Mesenchymal stem cell (in vitro differentiated cells and primary cell): ENCODE measurements at regions not wholly inside any gene's neighbourhood (a gene's known extent, or its start where the extent isn't known, plus 50 kb on each side); places are given as distances from the start of the nearest gene placed in this dataset.
A peak's percentile ranks its signal among the peaks of the same experiment; 100 is the strongest.

ENCODE experiments used
- DNase-seq: peaks from one replicate; pipeline ENCODE4 v3.0.0-alpha.2; 2013
- H2AFZ ChIP-seq: one replicate; pipeline ENCODE4 v1.6.1; 2013; ENCODE audit warnings: low read depth, mild to moderate bottlenecking, control low read depth, inconsistent platforms, low read length, moderate library complexity
- H2AK5ac ChIP-seq: 2 replicates; pipeline ENCODE4 v1.6.1; 2013; ENCODE audit warnings: low read length, moderate library complexity, mild to moderate bottlenecking, inconsistent platforms; ENCODE audit not compliant: severe bottlenecking
- H2BK120ac ChIP-seq: one replicate; pipeline ENCODE4 v1.6.1; 2013; ENCODE audit warnings: low read depth, mild to moderate bottlenecking, inconsistent platforms, low read length, moderate library complexity
- H2BK12ac ChIP-seq, 2 experiments: one replicate each; pipeline ENCODE4 v1.6.1; 2013; ENCODE audit warnings: inconsistent platforms in 2 of 2, low read length in 2 of 2, mild to moderate bottlenecking in 2 of 2, moderate library complexity in 2 of 2, control low read depth in 1 of 2
- H2BK15ac ChIP-seq: one replicate; pipeline ENCODE4 v1.6.1; 2013; ENCODE audit warnings: mild to moderate bottlenecking, low read depth, inconsistent platforms; ENCODE audit not compliant: poor library complexity, severe bottlenecking
- H2BK5ac ChIP-seq: 2 replicates; pipeline ENCODE4 v1.6.1; 2013; ENCODE audit warnings: low read depth, mild to moderate bottlenecking, low read length, control low read depth, inconsistent platforms; ENCODE audit not compliant: poor library complexity, severe bottlenecking
- H3K14ac ChIP-seq, 2 experiments: one replicate each; pipeline ENCODE4 v1.6.1; 2013; ENCODE audit warnings: inconsistent platforms in 2 of 2, low read length in 2 of 2, control low read depth in 1 of 2, mild to moderate bottlenecking in 1 of 2, moderate library complexity in 1 of 2
- H3K18ac ChIP-seq, 2 experiments: one replicate each; pipeline ENCODE4 v1.6.1; 2013; ENCODE audit warnings: inconsistent platforms in 2 of 2, low read length in 2 of 2, control low read depth in 1 of 2, low read depth in 1 of 2, mild to moderate bottlenecking in 1 of 2
- H3K23ac ChIP-seq, 2 experiments: one replicate each; pipeline ENCODE4 v1.6.1; 2013; ENCODE audit warnings: inconsistent platforms in 2 of 2, low read length in 2 of 2, mild to moderate bottlenecking in 2 of 2, moderate library complexity in 2 of 2, control low read depth in 1 of 2
- H3K27ac ChIP-seq: 2 replicates; pipeline ENCODE4 v1.5.1; 2013; ENCODE audit warnings: mild to moderate bottlenecking, moderate library complexity, low read length, control low read depth, inconsistent platforms; ENCODE audit not compliant: poor library complexity, severe bottlenecking
- H3K27me3 ChIP-seq, 2 experiments: 2 replicates each; pipeline versions ENCODE4 v1.6.1 to v1.7.0; 2013; ENCODE audit warnings: low read length in 2 of 2, mild to moderate bottlenecking in 2 of 2, moderate library complexity in 2 of 2, control low read depth in 1 of 2, inconsistent platforms in 1 of 2; ENCODE audit not compliant: control insufficient read depth in 1 of 2, insufficient read depth in 1 of 2
- H3K36me3 ChIP-seq, 2 experiments: 2 replicates each; pipeline versions ENCODE4 v1.6.1 to v1.7.0; 2013; ENCODE audit warnings: low read length in 2 of 2, control low read depth in 1 of 2, inconsistent platforms in 1 of 2, low read depth in 1 of 2, mild to moderate bottlenecking in 1 of 2; ENCODE audit not compliant: insufficient read depth in 2 of 2, control insufficient read depth in 1 of 2
- H3K4ac ChIP-seq, 2 experiments: one replicate each; pipeline ENCODE4 v1.6.1; 2013; ENCODE audit warnings: inconsistent platforms in 2 of 2, low read length in 2 of 2, mild to moderate bottlenecking in 2 of 2, moderate library complexity in 2 of 2, control low read depth in 1 of 2, low read depth in 1 of 2
- H3K4me1 ChIP-seq: 2 replicates; pipeline ENCODE4 v1.6.1; 2013; ENCODE audit warnings: low read depth, low read length, control low read depth; ENCODE audit not compliant: control insufficient read depth, insufficient read depth
- H3K4me2 ChIP-seq: 2 replicates; pipeline ENCODE4 v1.6.1; 2013; ENCODE audit warnings: low read length, mild to moderate bottlenecking, inconsistent platforms; ENCODE audit not compliant: poor library complexity, severe bottlenecking
- H3K4me3 ChIP-seq, 2 experiments: 2 replicates each; pipeline versions ENCODE4 v1.5.1 to v1.7.0; 2013; ENCODE audit warnings: low read length in 2 of 2, mild to moderate bottlenecking in 2 of 2, control low read depth in 1 of 2, low read depth in 1 of 2; ENCODE audit not compliant: insufficient read depth in 1 of 2
- H3K79me1 ChIP-seq: replicated peaks from 2 replicates; pipeline ENCODE4 v1.6.1; 2013; ENCODE audit warnings: mild to moderate bottlenecking, control low read depth, low read length, inconsistent platforms; ENCODE audit not compliant: poor library complexity, severe bottlenecking
- H3K9ac ChIP-seq: 2 replicates; pipeline ENCODE4 v1.7.0; 2013; ENCODE audit warnings: mild to moderate bottlenecking, low read length, moderate library complexity
- H3K9me3 ChIP-seq: 2 replicates; pipeline ENCODE4 v1.7.0; 2013; ENCODE audit warnings: mild to moderate bottlenecking, low read length; ENCODE audit not compliant: control insufficient read depth
- H4K8ac ChIP-seq: one replicate; pipeline ENCODE4 v1.6.1; 2013; ENCODE audit warnings: inconsistent platforms, mild to moderate bottlenecking, low read length, moderate library complexity
- H4K91ac ChIP-seq: one replicate; pipeline ENCODE4 v1.6.1; 2013; ENCODE audit warnings: mild to moderate bottlenecking, low read length, inconsistent platforms
- WGBS: methylation state at CpG from one replicate; pipeline ENCODE4 v1.1.7; 2013; ENCODE audit warnings: mixed read lengths; 5-methylcytosine and 5-hydroxymethylcytosine counted together

- Histone ChIP-seq H3K79me1 (no peaks in the 10 kb centered on the region), H2BK5ac (no peak overlapping the region), H3K4ac (no peak overlapping the region), H3K9me3 (no peaks in the 10 kb centered on the region), H3K23ac (no peak overlapping the region), H3K4me2 (no peak overlapping the region), H2AFZ (no peak overlapping the region), H3K27ac (no peak overlapping the region), H3K14ac (no peak overlapping the region), H4K91ac (no peak overlapping the region), H3K4me3 (no peak overlapping the region), H2BK120ac (no peak overlapping the region), H3K4me1 (peaks cover 3% of the 10 kb centered on the region), H2AK5ac (no peak overlapping the region), H3K27me3 (peaks cover 21 to 55% of the 10 kb centered on the region in 2 experiments), H2BK15ac (no peak overlapping the region), H3K36me3 (no peaks in the 10 kb centered on the region), H4K8ac (no peak overlapping the region), H3K9ac (no peak overlapping the region), H3K18ac (no peak overlapping the region), H2BK12ac (no peak overlapping the region)
- no peak for DNase-seq
- 89% methylated on average over 4 of the region's 4 CpGs for WGBS
Observed at GRCh38 chr2:60676706-60677330, 79.2 kb upstream of the PAPOLG start.

GRCh38 chr2:60677356-60677755, 78.7 kb upstream of the PAPOLG start:
- H3K4me2 ChIP-seq: no peak overlapping the region
- no peak overlapping the region for H2BK5ac ChIP-seq
- no peaks in the 10 kb centered on the region for H3K36me3 ChIP-seq
- H3K27me3 ChIP-seq: peaks cover 21 to 50% of the 10 kb centered on the region in 2 experiments
- H2BK15ac ChIP-seq: no peak overlapping the region
- no peak overlapping the region for H3K4me3 ChIP-seq
- H3K14ac ChIP-seq: no peak overlapping the region
- DNase-seq: no peak
- H2BK120ac ChIP-seq: no peak overlapping the region
- H3K9me3 ChIP-seq: no peaks in the 10 kb centered on the region
- no peak overlapping the region for H2AK5ac ChIP-seq
- no peak overlapping the region for H2AFZ ChIP-seq
- no peaks in the 10 kb centered on the region for H3K79me1 ChIP-seq
- no peak overlapping the region for H2BK12ac ChIP-seq
- no peak overlapping the region for H3K4ac ChIP-seq
- H3K9ac ChIP-seq: no peak overlapping the region
- H3K27ac ChIP-seq: no peak overlapping the region
- peaks cover 3% of the 10 kb centered on the region for H3K4me1 ChIP-seq
- H4K91ac ChIP-seq: no peak overlapping the region
- H3K23ac ChIP-seq: no peak overlapping the region
- no peak overlapping the region for H3K18ac ChIP-seq
- H4K8ac ChIP-seq: no peak overlapping the region
- WGBS: 74% methylated on average over 4 of the region's 4 CpGs

GRCh38 chr2:60678551-60678950, 77.5 kb upstream of the PAPOLG start:
- 90% methylated on average over 7 of the region's 7 CpGs for WGBS
- Histone ChIP-seq H3K9ac (no peak overlapping the region), H3K23ac (no peak overlapping the region), H3K18ac (no peak overlapping the region), H2BK120ac (no peak overlapping the region), H3K14ac (peak overlapping the region in 1 of 2 experiments; percentile 28), H2BK15ac (no peak overlapping the region), H2BK5ac (no peak overlapping the region), H3K4me3 (no peak overlapping the region), H3K9me3 (no peaks in the 10 kb centered on the region), H3K36me3 (no peaks in the 10 kb centered on the region), H3K4me1 (peaks cover 3% of the 10 kb centered on the region), H4K8ac (no peak overlapping the region), H3K4me2 (no peak overlapping the region), H4K91ac (no peak overlapping the region), H3K27me3 (peaks cover 21 to 47% of the 10 kb centered on the region in 2 experiments), H2BK12ac (no peak overlapping the region), H3K4ac (no peak overlapping the region), H3K79me1 (no peaks in the 10 kb centered on the region), H2AK5ac (no peak overlapping the region), H3K27ac (no peak overlapping the region), H2AFZ (no peak overlapping the region)
- no peak for DNase-seq

- no peak overlapping the region for H3K4me3 ChIP-seq
- DNase-seq: no peak
- no peak overlapping the region for H4K8ac ChIP-seq
- H3K36me3 ChIP-seq: no peaks in the 10 kb centered on the region
- 82% methylated on average over 7 of the region's 9 CpGs for WGBS
- H3K23ac ChIP-seq: no peak overlapping the region
- H3K79me1 ChIP-seq: no peaks in the 10 kb centered on the region
- no peak overlapping the region for H2BK120ac ChIP-seq
- H4K91ac ChIP-seq: no peak overlapping the region
- no peaks in the 10 kb centered on the region for H3K9me3 ChIP-seq
- H3K27ac ChIP-seq: no peak overlapping the region
- H3K14ac ChIP-seq: no peak overlapping the region
- no peak overlapping the region for H2AK5ac ChIP-seq
- H3K4me2 ChIP-seq: no peak overlapping the region
- H2BK15ac ChIP-seq: no peak overlapping the region
- H3K4ac ChIP-seq: no peak overlapping the region
- no peak overlapping the region for H2BK12ac ChIP-seq
- peaks cover 21 to 47% of the 10 kb centered on the region in 2 experiments for H3K27me3 ChIP-seq
- no peak overlapping the region for H3K9ac ChIP-seq
- H2BK5ac ChIP-seq: no peak overlapping the region
- peaks cover 3% of the 10 kb centered on the region for H3K4me1 ChIP-seq
- no peak overlapping the region for H3K18ac ChIP-seq
- no peak overlapping the region for H2AFZ ChIP-seq
Observed at GRCh38 chr2:60679036-60679780, 76.9 kb upstream of the PAPOLG start.
